ENCODE measurements at regions not wholly inside any gene's neighbourhood (a gene's known extent, or its start where the extent isn't known, plus 50 kb on each side); places are given as distances from the start of the nearest gene placed in this dataset.
"Not testable (repeated sequence)": the region's sequence is repeated elsewhere in the genome, so short reads cannot be mapped to it uniquely, and the experiment has no call there.

- Histone ChIP-seq H4K20me1 (ENCODE audit: control insufficient read depth, extremely low read depth, insufficient read depth, low read length) (no peaks in the 10 kb centered on the region), H3K4me2 (ENCODE audit: extremely low read depth, insufficient read depth, low read length) (no peak overlapping the region), H3K27ac (ENCODE audit: insufficient read depth, low read length) (no peak overlapping the region), H3K9ac (ENCODE audit: insufficient read depth, low read length) (no peak overlapping the region), H3K4me1 (ENCODE audit: control insufficient read depth, extremely low read depth, insufficient read depth, low read length) (no peaks in the 10 kb centered on the region), H3K27me3 (ENCODE audit: control insufficient read depth, insufficient read depth, low read length) (no peaks in the 10 kb centered on the region), H3K79me2 (ENCODE audit: control insufficient read depth, insufficient read depth, low read length) (no peaks in the 10 kb centered on the region), H3K4me3 (replicated peaks in 1 of 4; ENCODE audit: control extremely low read depth in 1 of 4, insufficient read depth in 1 of 4, low read depth in 3 of 4, low read length in 4 of 4) (no peak overlapping the region), H2AFZ (ENCODE audit: low read length) (no peak overlapping the region), H3K9me3 (ENCODE audit: control insufficient read depth, insufficient read depth, low read depth, low read length) (no peaks in the 10 kb centered on the region), H3K36me3 (ENCODE audit: control insufficient read depth, insufficient read depth, low read length) (no peaks in the 10 kb centered on the region)
- no peak for TF ChIP-seq EZH2 (IDR thresholded peaks at IDR 0.05; ENCODE audit: low read length, missing control alignments)
- DNase-seq (ENCODE audit: low read depth in 2 of 2): peak; percentile 42 to 85
Measured at GRCh38 chr4:17236686-17237085, 275.2 kb downstream of the QDPR start.

GRCh38 chr4:17234678-17235077 lies 277.2 kb downstream of the QDPR start:
- Histone ChIP-seq H2AFZ (ENCODE audit: low read length) (no peak overlapping the region), H3K4me2 (ENCODE audit: extremely low read depth, insufficient read depth, low read length) (no peak overlapping the region), H4K20me1 (ENCODE audit: control insufficient read depth, extremely low read depth, insufficient read depth, low read length) (no peaks in the 10 kb centered on the region), H3K27me3 (ENCODE audit: control insufficient read depth, insufficient read depth, low read length) (no peaks in the 10 kb centered on the region), H3K4me3 (replicated peaks in 1 of 4; ENCODE audit: control extremely low read depth in 1 of 4, insufficient read depth in 1 of 4, low read depth in 3 of 4, low read length in 4 of 4) (no peak overlapping the region), H3K79me2 (ENCODE audit: control insufficient read depth, insufficient read depth, low read length) (no peaks in the 10 kb centered on the region), H3K9ac (ENCODE audit: insufficient read depth, low read length) (no peak overlapping the region), H3K4me1 (ENCODE audit: control insufficient read depth, extremely low read depth, insufficient read depth, low read length) (no peaks in the 10 kb centered on the region), H3K27ac (ENCODE audit: insufficient read depth, low read length) (no peak overlapping the region), H3K9me3 (ENCODE audit: control insufficient read depth, insufficient read depth, low read depth, low read length) (no peaks in the 10 kb centered on the region), H3K36me3 (ENCODE audit: control insufficient read depth, insufficient read depth, low read length) (no peaks in the 10 kb centered on the region)
- TF ChIP-seq CTCF (conservative IDR thresholded peaks at IDR 0.05 in 1 of 2, IDR thresholded peaks at IDR 0.05 in 1 of 2; ENCODE audit: low read depth in 1 of 2, low read length in 2 of 2) (no peak), EZH2 (IDR thresholded peaks at IDR 0.05; ENCODE audit: low read length, missing control alignments) (no peak)
- DNase-seq (ENCODE audit: low read depth in 2 of 2): no peak

- H3K36me3 ChIP-seq (ENCODE audit: control insufficient read depth, insufficient read depth, low read length): no peaks in the 10 kb centered on the region
- H3K4me2 ChIP-seq (ENCODE audit: extremely low read depth, insufficient read depth, low read length): no peak overlapping the region
- H3K27ac ChIP-seq (ENCODE audit: insufficient read depth, low read length): no peak overlapping the region
- H3K4me3 ChIP-seq (replicated peaks in 1 of 4; ENCODE audit: control extremely low read depth in 1 of 4, insufficient read depth in 1 of 4, low read depth in 3 of 4, low read length in 4 of 4): no peak overlapping the region
- DNase-seq (ENCODE audit: low read depth in 2 of 2): peak; percentile 67 to 85
- no peaks in the 10 kb centered on the region for H3K79me2 ChIP-seq (ENCODE audit: control insufficient read depth, insufficient read depth, low read length)
- H3K9ac ChIP-seq (ENCODE audit: insufficient read depth, low read length): no peak overlapping the region
- no peaks in the 10 kb centered on the region for H4K20me1 ChIP-seq (ENCODE audit: control insufficient read depth, extremely low read depth, insufficient read depth, low read length)
- H2AFZ ChIP-seq (ENCODE audit: low read length): peak overlapping the region; percentile 11
- no peaks in the 10 kb centered on the region for H3K9me3 ChIP-seq (ENCODE audit: control insufficient read depth, insufficient read depth, low read depth, low read length)
- no peaks in the 10 kb centered on the region for H3K4me1 ChIP-seq (ENCODE audit: control insufficient read depth, extremely low read depth, insufficient read depth, low read length)
- no peaks in the 10 kb centered on the region for H3K27me3 ChIP-seq (ENCODE audit: control insufficient read depth, insufficient read depth, low read length)
- TF ChIP-seq CTCF (conservative IDR thresholded peaks at IDR 0.05 in 1 of 2, IDR thresholded peaks at IDR 0.05 in 1 of 2; ENCODE audit: low read depth in 1 of 2, low read length in 2 of 2): no peak
- no peak for TF ChIP-seq EZH2 (IDR thresholded peaks at IDR 0.05; ENCODE audit: low read length, missing control alignments)
Measured at GRCh38 chr4:17232566-17233253, 279.2 kb downstream of the QDPR start.

DNA sequence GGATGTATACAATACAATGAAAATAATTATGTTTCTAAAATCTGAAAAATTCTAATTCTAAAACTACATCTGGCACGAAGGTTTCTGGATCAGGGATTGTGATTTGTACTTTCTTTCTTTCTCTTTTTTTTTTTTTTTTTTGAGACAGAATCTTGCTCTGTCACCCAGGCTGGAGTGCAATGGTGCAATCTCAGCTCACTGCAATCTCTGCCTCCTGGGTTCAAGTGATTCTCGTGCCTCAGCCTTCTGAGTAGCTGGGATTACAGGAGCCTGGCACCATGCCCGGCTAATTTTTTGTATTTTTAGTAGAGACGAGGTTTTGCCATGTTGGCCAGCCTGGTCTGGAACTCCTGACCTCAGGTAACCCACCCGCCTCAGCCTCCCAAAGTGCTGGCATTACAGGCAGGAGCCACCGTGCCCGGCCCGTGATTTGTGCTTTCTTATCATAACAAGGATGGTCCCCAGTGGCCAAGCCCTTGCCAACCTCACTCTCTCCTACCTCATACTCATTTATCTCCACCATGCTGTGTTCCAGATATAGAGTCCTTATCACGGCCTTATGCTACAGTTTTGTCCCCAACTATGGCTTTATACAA lies 279.9 kb downstream of the QDPR start:
- not testable (repeated sequence) for H3K4me2 ChIP-seq (ENCODE audit: extremely low read depth, insufficient read depth, low read length); H4K20me1 ChIP-seq (ENCODE audit: control insufficient read depth, extremely low read depth, insufficient read depth, low read length); H3K27me3 ChIP-seq (ENCODE audit: control insufficient read depth, insufficient read depth, low read length); H3K27ac ChIP-seq (ENCODE audit: insufficient read depth, low read length); H3K9ac ChIP-seq (ENCODE audit: insufficient read depth, low read length); H3K9me3 ChIP-seq (ENCODE audit: control insufficient read depth, insufficient read depth, low read depth, low read length); H3K79me2 ChIP-seq (ENCODE audit: control insufficient read depth, insufficient read depth, low read length); H3K4me3 ChIP-seq (replicated peaks in 1 of 4; ENCODE audit: control extremely low read depth in 1 of 4, insufficient read depth in 1 of 4, low read depth in 3 of 4, low read length in 4 of 4); H3K36me3 ChIP-seq (ENCODE audit: control insufficient read depth, insufficient read depth, low read length); H3K4me1 ChIP-seq (ENCODE audit: control insufficient read depth, extremely low read depth, insufficient read depth, low read length); H2AFZ ChIP-seq (ENCODE audit: low read length); DNase-seq (ENCODE audit: low read depth in 2 of 2)
